ENCODE measurements at regions not wholly inside any gene's neighbourhood (a gene's known extent, or its start where the extent isn't known, plus 50 kb on each side); places are given as distances from the start of the nearest gene placed in this dataset.
A peak's percentile ranks its signal among the peaks of the same experiment; 100 is the strongest.

DNA sequence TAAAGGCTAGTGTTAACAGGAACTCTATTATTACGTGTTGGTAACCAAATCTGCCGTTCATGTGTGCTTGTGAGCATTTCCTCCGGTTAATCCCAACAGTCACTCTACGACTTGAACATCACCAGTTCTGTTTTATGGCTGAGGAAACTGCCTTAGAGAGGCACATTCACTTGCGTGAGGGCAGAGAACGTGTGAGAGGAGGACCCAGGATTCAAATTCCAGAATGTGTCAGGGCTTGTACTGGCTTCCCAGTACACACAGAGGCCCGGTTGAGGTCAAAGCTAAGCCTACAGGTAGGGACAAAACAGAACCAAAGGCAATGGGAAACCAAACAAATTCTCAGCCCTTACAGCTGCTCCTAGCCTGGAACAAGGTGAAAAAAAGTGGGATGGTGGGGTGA is 66.9 kb upstream of the TENM4 start:
- no peak overlapping the region for H3K4me3 Mint-ChIP-seq
- H3K4me1 Mint-ChIP-seq = peaks cover 5% of the 10 kb centered on the region
- H3K27me3 Mint-ChIP-seq (ENCODE audit: insufficient read depth, low read depth) = peaks cover 7% of the 10 kb centered on the region
- Histone ChIP-seq H3K4me1 (no peaks in the 10 kb centered on the region), H3K9ac (no peak overlapping the region), H4K20me1 (ENCODE audit: low read depth) (no peaks in the 10 kb centered on the region), H3K27me3 (no peaks in the 10 kb centered on the region), H2AFZ (replicated peaks) (no peak overlapping the region), H3K9me3 (ENCODE audit: low read depth) (no peaks in the 10 kb centered on the region), H3K36me3 (no peaks in the 10 kb centered on the region), H3K4me2 (no peak overlapping the region), H3F3A (ENCODE audit: low read depth) (no peaks in the 10 kb centered on the region), H3K4me3 (no peak overlapping the region), H3K79me2 (ENCODE audit: low read depth) (no peaks in the 10 kb centered on the region), H3K27ac (no peak overlapping the region)
- TF ChIP-seq EZH2phosphoT487 (IDR thresholded peaks at IDR 0.05) (no peak), EZH2 (IDR thresholded peaks at IDR 0.05) (no peak)
- TF ChIP-seq, protein P1, sequence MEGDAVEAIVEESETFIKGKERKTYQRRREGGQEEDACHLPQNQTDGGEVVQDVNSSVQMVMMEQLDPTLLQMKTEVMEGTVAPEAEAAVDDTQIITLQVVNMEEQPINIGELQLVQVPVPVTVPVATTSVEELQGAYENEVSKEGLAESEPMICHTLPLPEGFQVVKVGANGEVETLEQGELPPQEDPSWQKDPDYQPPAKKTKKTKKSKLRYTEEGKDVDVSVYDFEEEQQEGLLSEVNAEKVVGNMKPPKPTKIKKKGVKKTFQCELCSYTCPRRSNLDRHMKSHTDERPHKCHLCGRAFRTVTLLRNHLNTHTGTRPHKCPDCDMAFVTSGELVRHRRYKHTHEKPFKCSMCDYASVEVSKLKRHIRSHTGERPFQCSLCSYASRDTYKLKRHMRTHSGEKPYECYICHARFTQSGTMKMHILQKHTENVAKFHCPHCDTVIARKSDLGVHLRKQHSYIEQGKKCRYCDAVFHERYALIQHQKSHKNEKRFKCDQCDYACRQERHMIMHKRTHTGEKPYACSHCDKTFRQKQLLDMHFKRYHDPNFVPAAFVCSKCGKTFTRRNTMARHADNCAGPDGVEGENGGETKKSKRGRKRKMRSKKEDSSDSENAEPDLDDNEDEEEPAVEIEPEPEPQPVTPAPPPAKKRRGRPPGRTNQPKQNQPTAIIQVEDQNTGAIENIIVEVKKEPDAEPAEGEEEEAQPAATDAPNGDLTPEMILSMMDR (IDR thresholded peaks at IDR 0.05) = no peak
- no peaks in the 10 kb centered on the region for H3K9me3 Mint-ChIP-seq
- DNase-seq (ENCODE audit: low spot score) = no peak
- H3K36me3 Mint-ChIP-seq = no peaks in the 10 kb centered on the region
- peak overlapping the region; percentile 31 for H3K27ac Mint-ChIP-seq

DNA sequence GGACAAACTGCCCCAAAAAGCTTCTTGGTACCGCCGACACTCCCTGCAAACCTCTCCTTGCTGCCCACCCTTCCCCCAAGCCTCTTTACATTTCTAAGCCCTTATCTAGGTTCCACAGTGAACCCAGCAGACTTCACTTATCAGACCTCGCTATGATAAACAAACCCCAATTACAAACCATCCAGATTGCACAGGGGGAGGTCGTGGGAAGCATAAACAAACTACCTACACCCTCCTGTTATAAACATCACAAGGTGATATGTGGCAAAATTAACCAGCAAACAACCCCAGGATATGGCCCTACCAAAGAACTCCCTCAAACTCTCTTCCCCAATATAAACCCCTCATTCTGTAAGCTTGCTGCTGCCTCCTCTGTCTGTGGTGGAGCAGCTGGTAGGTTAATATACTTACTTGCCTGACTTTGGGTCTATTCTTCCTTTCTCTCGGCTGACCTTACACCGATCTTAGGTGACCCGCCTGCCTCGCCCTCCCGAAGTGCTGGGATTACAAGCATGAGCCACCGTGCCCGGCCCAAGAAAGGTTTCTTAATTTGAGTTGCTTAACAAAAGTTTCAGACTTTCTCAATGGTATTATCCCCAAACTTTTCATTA is 66.0 kb upstream of the TENM4 start:
- Histone ChIP-seq H3K4me1 (no peaks in the 10 kb centered on the region), H3K79me2 (ENCODE audit: low read depth) (no peaks in the 10 kb centered on the region), H3K36me3 (no peaks in the 10 kb centered on the region), H3K9ac (no peak overlapping the region), H3K27ac (no peak overlapping the region), H3K4me2 (no peak overlapping the region), H3K27me3 (no peaks in the 10 kb centered on the region), H4K20me1 (ENCODE audit: low read depth) (no peaks in the 10 kb centered on the region), H3K4me3 (no peak overlapping the region), H3F3A (ENCODE audit: low read depth) (no peaks in the 10 kb centered on the region), H3K9me3 (ENCODE audit: low read depth) (no peaks in the 10 kb centered on the region), H2AFZ (replicated peaks) (no peak overlapping the region)
- H3K9me3 Mint-ChIP-seq = no peaks in the 10 kb centered on the region
- no peak for DNase-seq (ENCODE audit: low spot score)
- H3K36me3 Mint-ChIP-seq = no peaks in the 10 kb centered on the region
- H3K27ac Mint-ChIP-seq = no peak overlapping the region
- no peak overlapping the region for H3K4me3 Mint-ChIP-seq
- H3K27me3 Mint-ChIP-seq (ENCODE audit: insufficient read depth, low read depth) = peaks cover 7% of the 10 kb centered on the region
- TF ChIP-seq, protein P1 (IDR thresholded peaks at IDR 0.05) = no peak
- no peak for TF ChIP-seq EZH2phosphoT487 (IDR thresholded peaks at IDR 0.05)
- no peak for TF ChIP-seq EZH2 (IDR thresholded peaks at IDR 0.05)
- H3K4me1 Mint-ChIP-seq = peaks cover 5% of the 10 kb centered on the region

DNA sequence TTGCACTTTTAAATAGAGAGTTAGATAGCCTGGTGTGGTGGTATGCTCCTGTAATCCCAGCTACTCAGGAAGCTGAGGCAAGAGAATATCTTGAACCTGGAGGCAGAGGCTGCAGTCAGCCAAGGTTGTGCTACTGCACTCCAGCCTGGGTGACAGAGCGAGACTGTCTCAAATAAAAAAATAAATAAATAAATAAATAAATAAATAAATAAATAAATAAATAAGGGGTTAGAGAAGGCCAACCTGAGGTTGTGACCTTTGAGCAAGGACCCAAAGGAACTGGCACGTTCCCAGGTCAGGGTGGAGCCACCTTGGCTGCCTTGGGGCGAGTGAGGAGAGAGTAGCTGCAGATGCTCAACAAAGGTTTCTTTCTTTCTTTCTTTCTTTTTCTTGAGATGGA is 65.3 kb upstream of the TENM4 start:
- Mint-ChIP-seq H3K4me3 (no peak overlapping the region), H3K27ac (no peak overlapping the region), H3K4me1 (peaks cover 5% of the 10 kb centered on the region), H3K36me3 (no peaks in the 10 kb centered on the region), H3K27me3 (ENCODE audit: insufficient read depth, low read depth) (peaks cover 7% of the 10 kb centered on the region), H3K9me3 (no peaks in the 10 kb centered on the region)
- no peak for DNase-seq (ENCODE audit: low spot score)
- H3K9me3 ChIP-seq (ENCODE audit: low read depth) = no peaks in the 10 kb centered on the region
- H3K79me2 ChIP-seq (ENCODE audit: low read depth) = no peaks in the 10 kb centered on the region
- H3K9ac ChIP-seq = no peak overlapping the region
- no peaks in the 10 kb centered on the region for H3K4me1 ChIP-seq
- TF ChIP-seq, protein P1 (IDR thresholded peaks at IDR 0.05) = no peak
- no peak for TF ChIP-seq EZH2phosphoT487 (IDR thresholded peaks at IDR 0.05)
- TF ChIP-seq EZH2 (IDR thresholded peaks at IDR 0.05) = no peak
- no peak overlapping the region for H2AFZ ChIP-seq (replicated peaks)
- no peak overlapping the region for H3K4me2 ChIP-seq
- H3F3A ChIP-seq (ENCODE audit: low read depth) = no peaks in the 10 kb centered on the region
- no peak overlapping the region for H3K27ac ChIP-seq
- H3K36me3 ChIP-seq = no peaks in the 10 kb centered on the region
- H3K27me3 ChIP-seq = no peaks in the 10 kb centered on the region
- H4K20me1 ChIP-seq (ENCODE audit: low read depth) = no peaks in the 10 kb centered on the region
- H3K4me3 ChIP-seq = no peak overlapping the region

Measured in neural progenitor cell (in vitro differentiated cells).